IMR-90 (cell line): ENCODE measurements at regions not wholly inside any gene's neighbourhood (a gene's known extent, or its start where the extent isn't known, plus 50 kb on each side); places are given as distances from the start of the nearest gene placed in this dataset.

ENCODE experiments used
- ATAC-seq: fragments of 200-7000 bp; cut with Tn5 transposase; 2 replicates; pipeline ENCODE4 v1.9.1; 2020; ENCODE audit warnings: low read depth, mild to moderate bottlenecking, moderate library complexity
- BruUV-seq: library from RNA; stranded (reverse); fragments of 400-500 nt; replicated peaks from 2 replicates; lab custom pipeline; 2021; lab: Mats Ljungman, UMichigan
- CTCF ChIA-PET: fragments of 300-600 bp; formaldehyde crosslinking; extraction: SDS; loops from one replicate; lab custom pipeline; 2021; ENCODE audit warnings: antibody characterized with exemption; lab: Yijun Ruan, JAX
- POLR2A ChIA-PET: fragments of 300-600 bp; sonication (Branson Sonifier 250); formaldehyde crosslinking; loops from one replicate; lab custom pipeline; 2022; ENCODE audit warnings: antibody characterized with exemption; ENCODE audit not compliant: unreplicated experiment; lab: Charles Lee
- DNase-seq: peaks from one replicate; pipeline ENCODE4 v3.0.0; 2013
- H2AFZ ChIP-seq: replicated peaks from 2 replicates; pipeline ENCODE3; 2013; ENCODE audit warnings: low read length, mild to moderate bottlenecking; ENCODE audit not compliant: poor library complexity
- H2AK5ac ChIP-seq: 2 replicates; pipeline ENCODE4 v1.6.1; 2013; ENCODE audit warnings: low read depth, low read length, inconsistent platforms
- H2AK9ac ChIP-seq: replicated peaks from 2 replicates; pipeline ENCODE3; 2013; ENCODE audit warnings: mild to moderate bottlenecking, low read depth, low read length, moderate library complexity; ENCODE audit not compliant: poor library complexity
- H2BK120ac ChIP-seq: 2 replicates; pipeline ENCODE4 v1.6.1; 2013; ENCODE audit warnings: low read depth, low read length, inconsistent platforms
- H2BK15ac ChIP-seq: 3 replicates; pipeline ENCODE4 v1.6.1; 2013; ENCODE audit warnings: low read depth, low read length, inconsistent platforms
- H2BK20ac ChIP-seq: 2 replicates; pipeline ENCODE4 v1.6.1; 2013; ENCODE audit warnings: low read depth, mild to moderate bottlenecking, inconsistent platforms, low read length, moderate library complexity
- H2BK5ac ChIP-seq: 2 replicates; pipeline ENCODE4 v1.6.1; 2013; ENCODE audit warnings: mild to moderate bottlenecking, low read depth, low read length, inconsistent platforms; ENCODE audit not compliant: poor library complexity, severe bottlenecking
- H3K14ac ChIP-seq: replicated peaks from 2 replicates; pipeline ENCODE4 v1.6.1; 2013; ENCODE audit warnings: low read depth, low read length, inconsistent platforms
- H3K18ac ChIP-seq: 2 replicates; pipeline ENCODE4 v1.6.1; 2013; ENCODE audit warnings: low read depth, low read length, control low read depth
- H3K23ac ChIP-seq: 2 replicates; pipeline ENCODE4 v1.6.1; 2013; ENCODE audit warnings: low read depth, low read length, inconsistent platforms
- H3K27ac ChIP-seq: 2 replicates; pipeline ENCODE4 v1.5.1; 2013; ENCODE audit warnings: mild to moderate bottlenecking, control low read depth, low read length; ENCODE audit not compliant: insufficient read depth
- H3K27me3 ChIP-seq: 2 replicates; pipeline ENCODE4 v1.6.1; 2013; ENCODE audit warnings: low read length; ENCODE audit not compliant: control insufficient read depth, insufficient read depth
- H3K36me3 ChIP-seq: 2 replicates; pipeline ENCODE4 v1.6.1; 2013; ENCODE audit warnings: low read length, mixed read lengths; ENCODE audit not compliant: control insufficient read depth, insufficient read depth
- H3K4ac ChIP-seq: 2 replicates; pipeline ENCODE4 v1.6.1; 2013; ENCODE audit warnings: low read depth, low read length, inconsistent platforms
- H3K4me1 ChIP-seq: 2 replicates; pipeline ENCODE4 v1.6.1; 2013; ENCODE audit warnings: low read length, mixed read lengths; ENCODE audit not compliant: control insufficient read depth, insufficient read depth
- H3K4me2 ChIP-seq: 2 replicates; pipeline ENCODE4 v1.6.1; 2013; ENCODE audit warnings: low read depth, mild to moderate bottlenecking, control low read depth, low read length, moderate library complexity
- H3K4me3 ChIP-seq: 2 replicates; pipeline ENCODE4 v1.5.1; 2013; ENCODE audit warnings: low read depth, mild to moderate bottlenecking, control low read depth, low read length, moderate library complexity; ENCODE audit not compliant: insufficient read depth
- H3K56ac ChIP-seq: 2 replicates; pipeline ENCODE4 v1.6.1; 2013; ENCODE audit warnings: low read length, inconsistent platforms; ENCODE audit not compliant: insufficient read depth; ENCODE audit errors: extremely low read depth
- H3K79me1 ChIP-seq, 2 experiments: 2 replicates each; pipeline ENCODE4 v1.6.1; 2013; ENCODE audit warnings: low read length in 2 of 2, inconsistent platforms in 1 of 2, low read depth in 1 of 2
- H3K9ac ChIP-seq: 2 replicates; pipeline ENCODE4 v1.6.1; 2013; ENCODE audit warnings: low read depth, low read length, control low read depth
- H3K9me1 ChIP-seq: 2 replicates; pipeline ENCODE4 v1.6.1; 2013; ENCODE audit warnings: low read length, inconsistent platforms; ENCODE audit not compliant: insufficient read depth
- H3K9me3 ChIP-seq: 2 replicates; pipeline ENCODE4 v1.6.1; 2013; ENCODE audit warnings: low read length; ENCODE audit not compliant: control insufficient read depth, insufficient read depth
- H4K20me1 ChIP-seq: 2 replicates; pipeline ENCODE4 v1.6.1; 2013; ENCODE audit warnings: low read length, inconsistent platforms; ENCODE audit not compliant: insufficient read depth
- H4K5ac ChIP-seq: 2 replicates; pipeline ENCODE4 v1.6.1; 2013; ENCODE audit warnings: mild to moderate bottlenecking, low read depth, low read length, control low read depth
- H4K8ac ChIP-seq, 2 experiments: 2 replicates each; pipeline ENCODE4 v1.6.1; 2013; ENCODE audit warnings: low read depth in 2 of 2, low read length in 2 of 2, control low read depth in 1 of 2, inconsistent platforms in 1 of 2
- H4K91ac ChIP-seq: 2 replicates; pipeline ENCODE4 v1.6.1; 2013; ENCODE audit warnings: low read depth, low read length, inconsistent platforms; ENCODE audit not compliant: insufficient read depth
- CEBPB ChIP-seq: IDR thresholded peaks from 2 replicates; pipeline ENCODE4 v1.6.1; 2012; ENCODE audit warnings: low read depth, low read length, improper control_type of control experiment
- FOS ChIP-seq: fragments of 150-350 bp; IDR thresholded peaks from 2 replicates; pipeline ENCODE4 v1.6.1; 2016; ENCODE audit warnings: low read depth, low read length
- MAZ ChIP-seq: IDR thresholded peaks from 2 replicates; pipeline ENCODE4 v1.6.1; 2012; ENCODE audit warnings: low read depth, mild to moderate bottlenecking, low read length, improper control_type of control experiment, moderate library complexity, borderline replicate concordance
- POLR2A ChIP-seq: IDR thresholded peaks from 2 replicates; pipeline ENCODE4 v1.6.1; 2012; ENCODE audit warnings: mild to moderate bottlenecking, low read depth, low read length
- WGBS, 2 experiments: methylation state at CpG; one replicate each; pipeline versions ENCODE4 v1.1.5 to v1.1.7; 2013; ENCODE audit warnings: missing lambda C conversion rate in 2 of 2; ENCODE audit not compliant: insufficient read length in 1 of 2; ENCODE audit errors: extremely low coverage in 2 of 2; 5-methylcytosine and 5-hydroxymethylcytosine counted together
- dilution Hi-C: fragments of 300-500 bp; cut with HindIII; formaldehyde crosslinking; loops from one replicate; pipeline ENCODE4 v1.14.3; 2018; ENCODE audit warnings: low sequenced_read_pairs; ENCODE audit not compliant: unreplicated experiment
- in situ Hi-C: fragments of 300-500 bp; cut with MboI; formaldehyde crosslinking; loops from 3 replicates; pipeline ENCODE4 v1.14.3; 2019; ENCODE audit warnings: low sequenced_read_pairs, inconsistent platforms, mixed read lengths
- intact Hi-C: fragments of 100-400 bp; cut with micrococcal nuclease; formaldehyde crosslinking; loops from 2 replicates; pipeline ENCODE4 v1.10.0; 2022

- no peak for ATAC-seq
- WGBS, 2 experiments = no CpG with 5 or more reads among the region's 3 CpGs
- intact Hi-C loops = no loop called here
Observed at GRCh38 chr10:33838731-33839130, 504.3 kb upstream of the NRP1 start.

More at GRCh38 chr10:33838731-33839130, 504.3 kb upstream of the NRP1 start:
- Histone ChIP-seq H2BK5ac (no peak overlapping the region), H4K5ac (no peak overlapping the region), H3K9me1 (no peaks in the 10 kb centered on the region), H3K27me3 (peaks cover 9% of the 10 kb centered on the region), H3K4me2 (no peak overlapping the region), H3K4me1 (no peaks in the 10 kb centered on the region), H2BK20ac (no peak overlapping the region), H3K23ac (no peak overlapping the region), H3K18ac (no peak overlapping the region), H2AFZ (no peak overlapping the region), H3K4ac (no peak overlapping the region), H3K27ac (no peak overlapping the region), H2BK120ac (no peak overlapping the region), H3K79me1 (no peaks in the 10 kb centered on the region), H4K8ac (no peak overlapping the region), H3K36me3 (no peaks in the 10 kb centered on the region), H4K20me1 (no peaks in the 10 kb centered on the region), H2BK15ac (no peak overlapping the region), H3K4me3 (no peak overlapping the region), H3K9me3 (no peaks in the 10 kb centered on the region), H2AK5ac (no peak overlapping the region), H4K91ac (no peak overlapping the region), H3K14ac (no peak overlapping the region), H3K9ac (no peak overlapping the region), H3K56ac (no peak overlapping the region), H2AK9ac (no peak overlapping the region)
- ChIA-PET POLR2A (no interaction called here), CTCF (no interaction called here)
- TF ChIP-seq CEBPB (no peak), POLR2A (no peak), MAZ (no peak), FOS (no peak)
- BruUV-seq = no TSS peak
- DNase-seq = no peak
- dilution Hi-C loops (no loop called here), in situ Hi-C loops (no loop called here)
